Stimulated activated memory B cell treated with anti-CD40 and anti-IgM and Interleukin-4, amounts not matched to agents 10 μg/mL and 1 μg/mL and 100 μg/mL, for 72 hours (primary cell): ENCODE measurements at regions not wholly inside any gene's neighbourhood (a gene's known extent, or its start where the extent isn't known, plus 50 kb on each side); places are given as distances from the start of the nearest gene placed in this dataset.

Source experiments
- ATAC-seq: fragments of 150-1000 bp; cut with Tn5 transposase; 2 replicates; pipeline ENCODE4 v1.10.0; 2021
- H3K27ac Mint-ChIP-seq: one replicate; pipeline ENCODE4 v1.8.0; 2022; ENCODE audit warnings: mild to moderate bottlenecking, mixed read lengths
- H3K27me3 Mint-ChIP-seq: one replicate; pipeline ENCODE4 v1.8.0; 2022; ENCODE audit warnings: mixed read lengths
- H3K36me3 Mint-ChIP-seq: one replicate; pipeline ENCODE4 v1.8.0; 2022; ENCODE audit warnings: mixed read lengths
- H3K4me1 Mint-ChIP-seq: one replicate; pipeline ENCODE4 v1.8.0; 2022; ENCODE audit warnings: mixed read lengths
- H3K4me3 Mint-ChIP-seq: one replicate; pipeline ENCODE4 v1.8.0; 2022; ENCODE audit warnings: mild to moderate bottlenecking, moderate library complexity, mixed read lengths
- H3K9me3 Mint-ChIP-seq: one replicate; pipeline ENCODE4 v1.8.0; 2022; ENCODE audit warnings: mixed read lengths

DNA sequence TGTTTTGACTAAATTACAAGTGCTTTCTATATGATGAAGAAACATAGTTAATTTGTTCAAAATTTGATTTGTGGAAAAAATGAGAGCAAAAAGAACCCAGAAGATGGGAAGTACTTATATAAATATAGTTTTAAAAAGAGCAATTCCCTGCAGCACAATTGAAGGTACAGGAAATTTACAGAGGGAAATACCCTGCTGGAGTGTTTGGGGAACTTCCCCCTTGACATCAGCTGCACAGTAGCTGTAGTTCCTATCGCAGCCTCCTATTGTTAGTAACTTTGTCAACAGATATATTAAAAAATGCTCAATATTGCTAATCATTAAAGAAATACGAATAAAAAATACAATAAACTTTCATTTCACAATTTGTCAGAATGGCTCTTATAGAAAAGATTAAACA lies 1118.8 kb upstream of the ZEB2 start:
- Mint-ChIP-seq H3K9me3 (peaks cover 2% of the 10 kb centered on the region), H3K4me1 (peaks cover 33% of the 10 kb centered on the region), H3K36me3 (no peaks in the 10 kb centered on the region), H3K27ac (no peak overlapping the region), H3K4me3 (no peak overlapping the region), H3K27me3 (no peaks in the 10 kb centered on the region)
- peak; percentile 57 for ATAC-seq

DNA sequence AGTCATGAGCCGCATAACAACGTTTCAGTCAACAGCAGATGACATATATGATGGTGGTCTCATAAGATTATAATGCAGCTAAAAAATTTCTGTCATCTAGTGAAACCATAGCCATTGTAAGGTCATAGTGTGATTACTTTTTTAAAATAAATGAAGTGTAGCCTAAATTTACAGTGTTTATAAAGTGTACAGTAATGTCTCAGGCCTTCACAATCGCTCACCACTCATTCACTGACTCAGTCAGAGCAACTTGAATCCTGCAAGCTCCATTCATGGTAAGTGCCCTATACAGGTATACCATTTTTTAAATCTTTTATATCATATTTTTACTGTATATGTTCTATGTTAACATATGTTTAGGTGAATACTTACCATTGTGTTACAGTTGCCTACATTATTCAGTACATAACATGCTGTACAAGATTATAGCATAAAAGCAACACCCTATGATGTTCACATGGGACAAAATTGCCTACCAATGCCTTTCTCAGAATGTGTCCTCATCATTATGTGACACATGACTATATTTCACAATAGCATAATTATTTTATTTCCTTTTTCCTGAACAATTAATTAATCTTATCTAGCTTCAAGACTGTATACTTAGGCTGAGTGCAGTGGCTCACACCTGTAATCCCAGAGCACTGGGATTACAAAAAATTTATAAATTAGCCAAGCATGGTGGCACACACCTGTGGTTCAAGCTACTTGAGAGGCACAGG lies 1115.9 kb upstream of the ZEB2 start:
- H3K9me3 Mint-ChIP-seq, result no peaks in the 10 kb centered on the region
- no peaks in the 10 kb centered on the region for H3K27me3 Mint-ChIP-seq
- H3K4me3 Mint-ChIP-seq, result no peak overlapping the region
- H3K4me1 Mint-ChIP-seq, result peaks cover 19% of the 10 kb centered on the region
- no peak for ATAC-seq
- no peak overlapping the region for H3K27ac Mint-ChIP-seq
- H3K36me3 Mint-ChIP-seq, result no peaks in the 10 kb centered on the region

DNA sequence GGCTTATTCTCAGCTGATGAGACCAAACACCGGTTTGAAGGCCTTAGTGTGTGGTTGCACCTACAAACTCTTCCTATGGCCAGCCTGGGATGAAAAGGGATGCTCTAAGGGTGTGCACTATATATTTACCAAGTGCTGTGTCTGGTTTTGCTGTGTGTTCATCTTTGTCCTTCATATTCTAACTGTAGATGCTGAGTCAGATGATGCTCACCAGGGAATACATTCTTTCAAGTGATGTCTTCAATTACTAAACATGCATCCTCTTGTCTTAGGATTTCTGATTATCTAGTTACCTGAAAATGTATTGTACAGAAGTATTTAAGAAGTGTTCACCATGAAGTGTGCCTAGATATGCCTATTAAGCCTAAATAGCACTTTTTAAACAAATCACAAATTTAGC lies 1111.6 kb upstream of the ZEB2 start:
- H3K27me3 Mint-ChIP-seq, result no peaks in the 10 kb centered on the region
- ATAC-seq, result no peak
- no peaks in the 10 kb centered on the region for H3K9me3 Mint-ChIP-seq
- H3K36me3 Mint-ChIP-seq, result no peaks in the 10 kb centered on the region
- H3K4me3 Mint-ChIP-seq, result no peak overlapping the region
- no peak overlapping the region for H3K27ac Mint-ChIP-seq
- H3K4me1 Mint-ChIP-seq, result no peaks in the 10 kb centered on the region

DNA sequence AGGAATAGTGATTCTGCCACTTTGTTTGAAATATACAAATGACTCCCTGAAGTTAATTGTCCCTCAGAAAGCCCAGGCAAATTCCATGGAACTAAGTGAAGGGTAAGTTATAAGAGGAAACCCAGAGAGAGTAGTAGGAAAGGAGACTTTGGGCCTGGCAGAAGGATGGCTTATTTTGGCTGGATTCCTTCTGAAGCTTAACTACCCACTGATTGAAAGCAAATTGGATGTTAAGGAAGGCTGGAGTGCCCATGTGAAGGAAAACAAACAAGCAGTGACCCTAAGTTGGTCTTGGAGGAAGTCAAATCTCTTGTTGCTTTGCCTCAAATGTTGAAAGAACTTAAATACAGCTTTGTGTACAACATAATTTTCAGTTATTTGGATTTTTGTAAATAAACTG lies 1106.4 kb upstream of the ZEB2 start:
- H3K9me3 Mint-ChIP-seq, result no peaks in the 10 kb centered on the region
- ATAC-seq, result no peak
- H3K27ac Mint-ChIP-seq, result no peak overlapping the region

DNA sequence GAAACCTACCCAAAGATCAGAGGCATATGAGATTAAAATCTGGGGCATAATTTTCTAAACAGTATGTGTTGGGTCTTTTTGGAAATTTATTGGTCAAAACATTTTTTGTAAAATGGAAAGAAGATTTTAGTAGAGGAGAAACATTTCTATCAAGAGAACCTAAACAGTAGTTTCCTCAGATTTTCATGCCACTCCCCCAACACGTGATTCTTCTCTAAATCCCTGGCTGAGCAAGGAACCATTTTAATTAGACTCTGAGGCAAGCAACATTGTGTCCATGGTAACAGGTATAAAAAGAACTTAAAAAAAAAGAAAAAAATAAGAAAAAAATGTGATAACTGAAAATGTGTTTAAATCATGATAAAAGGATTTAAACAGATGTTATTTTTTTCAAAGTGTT lies 1105.2 kb upstream of the ZEB2 start:
- no peaks in the 10 kb centered on the region for H3K27me3 Mint-ChIP-seq
- H3K9me3 Mint-ChIP-seq, result no peaks in the 10 kb centered on the region
- H3K4me3 Mint-ChIP-seq, result no peak overlapping the region
- H3K27ac Mint-ChIP-seq, result no peak overlapping the region
- H3K4me1 Mint-ChIP-seq, result no peaks in the 10 kb centered on the region
- no peaks in the 10 kb centered on the region for H3K36me3 Mint-ChIP-seq
- ATAC-seq, result no peak

More for the DNA sequence above, 1106.4 kb upstream of the ZEB2 start:
- no peaks in the 10 kb centered on the region for H3K36me3 Mint-ChIP-seq
- no peaks in the 10 kb centered on the region for H3K4me1 Mint-ChIP-seq
- H3K4me3 Mint-ChIP-seq, result no peak overlapping the region
- H3K27me3 Mint-ChIP-seq, result no peaks in the 10 kb centered on the region

DNA sequence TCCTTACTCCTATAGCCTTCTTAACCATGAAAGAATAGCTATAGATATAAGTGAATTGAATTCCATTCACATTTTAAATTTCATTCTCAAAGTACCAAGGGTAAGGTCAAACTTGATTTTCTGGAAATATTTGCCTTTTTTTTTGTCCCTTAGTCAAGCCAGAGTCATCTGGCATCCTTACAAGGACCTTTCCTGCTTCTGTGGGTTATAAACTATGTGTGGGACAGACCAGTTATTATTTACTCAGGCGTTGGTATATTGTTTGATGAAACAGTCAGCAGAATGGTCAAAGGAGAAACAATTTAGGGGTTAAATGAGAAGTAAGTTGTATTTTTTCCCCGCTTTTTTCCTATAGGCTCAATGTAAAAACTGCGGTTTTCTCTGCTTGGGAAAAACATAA lies 1103.2 kb upstream of the ZEB2 start:
- Mint-ChIP-seq H3K27ac (no peak overlapping the region), H3K9me3 (no peaks in the 10 kb centered on the region), H3K36me3 (no peaks in the 10 kb centered on the region), H3K4me3 (no peak overlapping the region), H3K4me1 (no peaks in the 10 kb centered on the region), H3K27me3 (no peaks in the 10 kb centered on the region)
- no peak for ATAC-seq

DNA sequence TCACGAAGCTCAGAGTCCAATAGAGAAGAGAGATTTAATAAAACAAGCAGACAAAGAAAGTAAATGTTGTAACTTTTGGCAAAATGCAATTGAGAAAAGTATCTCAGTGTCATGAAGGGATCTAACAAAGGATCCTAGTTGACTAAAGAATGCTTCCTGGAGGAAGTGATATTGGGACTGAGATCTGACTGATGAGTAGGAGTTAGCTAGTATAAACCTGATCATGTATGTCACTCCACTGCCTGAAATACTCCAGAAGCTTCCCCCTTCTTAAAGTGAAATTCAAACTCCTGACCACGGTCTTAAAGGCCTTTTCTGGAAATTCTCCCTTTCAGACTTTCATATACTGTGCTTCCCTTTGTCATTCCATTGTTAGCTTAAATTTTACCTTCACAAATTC lies 1102.4 kb upstream of the ZEB2 start:
- Mint-ChIP-seq H3K27ac (no peak overlapping the region), H3K4me1 (no peaks in the 10 kb centered on the region), H3K4me3 (no peak overlapping the region), H3K27me3 (no peaks in the 10 kb centered on the region), H3K9me3 (no peaks in the 10 kb centered on the region), H3K36me3 (no peaks in the 10 kb centered on the region)
- ATAC-seq, result no peak

DNA sequence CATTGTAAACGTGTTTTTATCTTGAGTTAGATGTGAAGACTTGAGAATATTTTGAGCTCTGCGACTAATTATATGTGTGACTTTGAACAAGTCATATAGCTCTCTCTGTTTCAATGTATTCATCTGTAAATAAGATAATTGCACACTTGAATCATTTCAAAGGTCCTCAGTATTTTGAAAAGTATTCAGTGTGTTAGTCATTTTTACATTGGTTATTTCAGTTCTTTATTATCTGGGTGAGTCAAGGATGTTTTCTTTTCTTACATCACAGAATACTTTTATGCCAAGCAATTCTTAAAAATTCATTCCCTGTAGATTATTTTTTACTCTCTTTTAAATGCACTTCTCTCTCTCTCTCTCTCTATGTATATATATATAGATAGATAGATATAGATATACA lies 1098.0 kb upstream of the ZEB2 start:
- peaks cover 4% of the 10 kb centered on the region for H3K9me3 Mint-ChIP-seq
- H3K27me3 Mint-ChIP-seq, result no peaks in the 10 kb centered on the region

DNA sequence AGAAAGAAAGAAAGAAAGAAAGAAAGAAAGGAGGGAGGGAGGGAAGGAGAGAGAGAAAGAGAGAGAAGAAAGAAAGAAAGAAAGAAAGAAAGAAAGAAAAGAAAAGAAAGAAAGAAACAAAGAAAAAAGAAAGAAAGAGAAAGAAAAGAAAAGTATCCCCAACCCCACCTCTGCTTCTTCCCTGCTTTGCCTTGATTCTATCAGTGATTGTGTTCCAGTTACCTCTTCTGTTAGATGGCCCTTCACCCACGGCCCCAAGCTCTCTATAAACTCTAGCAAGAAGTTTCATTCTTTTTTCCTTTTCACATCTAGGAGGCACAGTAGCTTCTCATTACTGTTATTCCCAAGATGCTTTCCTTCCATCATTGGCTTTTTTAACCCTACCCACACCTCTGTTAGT lies 1097.5 kb upstream of the ZEB2 start:
- ATAC-seq, result no peak
- no peak overlapping the region for H3K27ac Mint-ChIP-seq
- no peaks in the 10 kb centered on the region for H3K27me3 Mint-ChIP-seq
- H3K4me1 Mint-ChIP-seq, result no peaks in the 10 kb centered on the region
- peaks cover 4% of the 10 kb centered on the region for H3K9me3 Mint-ChIP-seq
- H3K4me3 Mint-ChIP-seq, result no peak overlapping the region
- H3K36me3 Mint-ChIP-seq, result no peaks in the 10 kb centered on the region

More for the DNA sequence above, 1098.0 kb upstream of the ZEB2 start:
- H3K4me1 Mint-ChIP-seq, result no peaks in the 10 kb centered on the region
- no peak for ATAC-seq
- H3K36me3 Mint-ChIP-seq, result no peaks in the 10 kb centered on the region
- H3K27ac Mint-ChIP-seq, result no peak overlapping the region
- H3K4me3 Mint-ChIP-seq, result no peak overlapping the region

DNA sequence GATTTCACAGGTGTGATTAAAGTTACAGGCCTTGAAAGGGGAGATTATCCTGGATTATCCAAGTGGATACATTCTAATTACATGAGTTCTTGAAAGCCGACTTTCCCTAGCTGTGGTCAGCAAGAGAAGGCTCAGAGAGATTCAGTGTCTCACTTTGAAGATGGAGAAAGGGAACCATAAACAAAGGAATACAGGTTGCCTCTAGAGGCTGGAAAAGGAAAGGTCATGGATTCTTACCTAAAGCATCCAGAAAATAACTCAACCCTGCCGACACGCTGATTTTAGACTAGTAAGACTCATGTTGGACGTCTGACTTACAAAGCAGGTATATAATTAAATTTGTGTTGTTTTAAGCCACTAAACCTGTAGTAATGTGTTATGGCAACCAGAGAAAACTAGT lies 1095.7 kb upstream of the ZEB2 start:
- no peak for ATAC-seq
- no peaks in the 10 kb centered on the region for H3K27me3 Mint-ChIP-seq
- H3K27ac Mint-ChIP-seq, result no peak overlapping the region
- no peaks in the 10 kb centered on the region for H3K36me3 Mint-ChIP-seq
- no peak overlapping the region for H3K4me3 Mint-ChIP-seq
- no peaks in the 10 kb centered on the region for H3K4me1 Mint-ChIP-seq
- peaks cover 4% of the 10 kb centered on the region for H3K9me3 Mint-ChIP-seq

DNA sequence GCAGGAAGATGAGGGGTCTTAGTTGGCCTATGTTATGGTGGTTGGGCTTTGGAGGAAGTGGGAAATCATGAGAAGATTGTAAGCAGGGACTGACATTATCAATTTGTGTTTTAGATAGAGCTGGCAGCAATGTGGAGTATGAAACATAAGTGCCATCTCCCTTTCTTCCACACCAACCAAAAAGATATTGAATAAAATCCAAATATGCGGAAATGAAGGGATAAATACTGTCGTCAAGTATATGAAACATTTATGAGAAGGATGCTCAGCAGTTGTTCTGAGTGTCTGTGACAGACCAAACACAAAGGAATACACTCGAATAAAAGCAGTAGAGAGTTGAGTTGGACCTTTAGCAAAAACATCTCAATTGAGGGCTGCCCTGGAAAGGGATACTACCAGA lies 1090.0 kb upstream of the ZEB2 start:
- peaks cover 4% of the 10 kb centered on the region for H3K9me3 Mint-ChIP-seq
- no peaks in the 10 kb centered on the region for H3K4me1 Mint-ChIP-seq

DNA sequence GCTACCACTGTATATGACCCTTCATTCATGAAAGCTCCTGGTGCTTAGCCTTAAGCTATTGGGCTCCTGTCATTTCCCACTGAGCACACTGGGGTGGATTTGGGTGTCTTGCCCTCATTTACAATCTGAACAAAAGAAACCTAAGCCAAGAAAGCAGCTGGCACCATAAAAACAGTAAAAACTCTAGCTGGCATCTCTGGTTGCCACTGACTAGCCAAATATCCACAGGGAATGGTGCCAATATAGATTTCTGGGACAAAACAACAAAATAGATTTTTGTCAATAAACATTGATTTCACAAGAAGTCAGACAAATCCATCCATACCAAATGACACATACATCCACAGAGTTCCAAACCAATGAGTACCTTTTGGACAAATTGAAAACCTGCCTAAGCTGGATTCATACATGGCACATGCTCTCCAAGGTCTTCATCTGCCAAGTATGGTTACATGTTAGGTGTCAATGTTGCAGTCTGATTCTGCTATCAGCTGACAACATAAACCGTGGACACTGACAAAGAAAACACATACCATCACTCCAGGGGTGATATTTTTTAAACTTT lies 1081.5 kb upstream of the ZEB2 start:
- no peak for ATAC-seq
- H3K9me3 Mint-ChIP-seq, result no peaks in the 10 kb centered on the region
- no peaks in the 10 kb centered on the region for H3K27me3 Mint-ChIP-seq
- H3K36me3 Mint-ChIP-seq, result no peaks in the 10 kb centered on the region
- H3K4me1 Mint-ChIP-seq, result peaks cover 15% of the 10 kb centered on the region
- H3K4me3 Mint-ChIP-seq, result no peak overlapping the region
- H3K27ac Mint-ChIP-seq, result no peak overlapping the region

More for the DNA sequence above, 1090.0 kb upstream of the ZEB2 start:
- Mint-ChIP-seq H3K27me3 (no peaks in the 10 kb centered on the region), H3K4me3 (no peak overlapping the region), H3K36me3 (no peaks in the 10 kb centered on the region), H3K27ac (no peak overlapping the region)
- ATAC-seq, result no peak

DNA sequence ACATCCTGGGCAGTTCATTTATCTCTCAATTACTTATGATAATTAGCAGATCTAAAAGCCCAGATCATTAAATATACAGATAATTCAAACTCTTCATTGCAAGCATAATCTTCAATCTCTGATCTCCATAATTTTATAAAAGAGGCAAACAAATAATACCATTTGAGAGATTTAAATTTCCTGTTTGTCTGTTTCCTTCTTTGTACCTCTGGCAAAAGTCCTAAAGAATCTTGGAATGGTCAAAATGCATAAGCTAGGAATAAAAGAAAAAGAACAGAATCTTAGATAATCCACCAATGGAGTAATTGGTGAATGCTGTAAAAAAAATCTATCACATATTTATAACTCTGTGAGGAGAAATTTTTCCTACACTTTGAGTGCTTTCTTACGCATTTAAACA lies 1080.9 kb upstream of the ZEB2 start:
- ATAC-seq, result no peak
- Mint-ChIP-seq H3K27ac (no peak overlapping the region), H3K4me1 (peaks cover 21% of the 10 kb centered on the region), H3K9me3 (no peaks in the 10 kb centered on the region), H3K36me3 (no peaks in the 10 kb centered on the region), H3K4me3 (no peak overlapping the region), H3K27me3 (no peaks in the 10 kb centered on the region)

DNA sequence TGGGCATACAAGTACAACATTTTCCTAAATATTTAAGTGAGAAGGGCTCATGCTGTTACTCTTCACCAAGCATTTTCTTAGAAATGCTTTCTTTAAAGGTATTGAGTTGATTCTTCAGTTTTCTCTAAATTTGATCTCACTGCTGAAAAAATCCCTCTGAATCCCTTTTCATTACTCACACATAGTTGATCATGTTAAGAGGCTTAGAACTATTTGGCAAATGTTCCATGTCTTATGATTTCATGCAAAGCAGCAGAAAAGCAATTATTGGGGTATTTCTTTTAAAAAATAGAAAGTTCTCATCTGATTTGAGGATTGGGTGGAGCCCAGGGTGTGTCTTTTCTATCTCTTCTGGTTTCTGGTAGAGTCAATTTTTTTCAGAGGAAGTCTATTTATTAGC lies 1079.8 kb upstream of the ZEB2 start:
- H3K4me3 Mint-ChIP-seq, result no peak overlapping the region
- H3K4me1 Mint-ChIP-seq, result peaks cover 22% of the 10 kb centered on the region
- H3K27ac Mint-ChIP-seq, result no peak overlapping the region
- no peaks in the 10 kb centered on the region for H3K9me3 Mint-ChIP-seq
- no peaks in the 10 kb centered on the region for H3K27me3 Mint-ChIP-seq
- H3K36me3 Mint-ChIP-seq, result no peaks in the 10 kb centered on the region
- ATAC-seq, result no peak

DNA sequence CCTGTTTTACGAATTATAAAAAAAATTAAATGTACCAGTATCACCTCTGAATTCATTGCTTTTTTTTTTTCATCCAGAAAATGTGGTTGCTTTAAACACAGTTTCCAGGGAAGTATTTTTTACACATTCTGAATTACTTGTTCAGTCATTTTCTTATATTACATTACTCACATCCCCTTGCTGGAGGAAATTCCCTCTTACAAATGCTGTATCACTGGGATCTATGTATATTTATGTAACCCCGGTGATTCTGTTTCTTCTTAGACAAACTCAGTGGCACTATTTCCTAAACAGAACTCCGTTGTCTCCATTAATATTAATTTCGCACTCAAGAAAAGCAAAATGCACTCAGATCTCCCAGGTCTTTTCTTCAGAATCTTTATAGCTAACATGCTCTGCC lies 1078.5 kb upstream of the ZEB2 start:
- H3K27ac Mint-ChIP-seq, result no peak overlapping the region
- no peaks in the 10 kb centered on the region for H3K9me3 Mint-ChIP-seq
- no peaks in the 10 kb centered on the region for H3K27me3 Mint-ChIP-seq
- H3K4me1 Mint-ChIP-seq, result peaks cover 20% of the 10 kb centered on the region
- no peak overlapping the region for H3K4me3 Mint-ChIP-seq
- no peak for ATAC-seq
- no peaks in the 10 kb centered on the region for H3K36me3 Mint-ChIP-seq

DNA sequence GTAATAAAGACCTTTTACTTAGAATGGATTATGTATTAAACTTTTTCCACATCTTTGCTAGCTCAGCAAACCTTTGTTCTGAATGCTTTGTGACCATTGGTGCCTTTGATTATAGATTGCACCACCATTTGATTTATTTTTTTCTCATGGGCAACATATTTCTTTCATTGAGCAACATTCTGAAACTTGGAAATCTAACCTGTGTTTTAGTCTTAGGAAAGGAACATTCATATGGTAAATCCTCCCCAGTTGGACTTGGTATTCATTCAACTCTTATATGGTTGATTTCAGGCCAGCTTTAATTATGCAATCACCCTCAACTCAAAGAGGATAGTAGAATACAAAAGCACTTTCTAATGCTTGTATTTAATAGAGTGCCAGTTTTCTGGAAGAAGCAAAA lies 1077.9 kb upstream of the ZEB2 start:
- no peaks in the 10 kb centered on the region for H3K27me3 Mint-ChIP-seq
- peaks cover 26% of the 10 kb centered on the region for H3K4me1 Mint-ChIP-seq
- no peak overlapping the region for H3K27ac Mint-ChIP-seq
- H3K36me3 Mint-ChIP-seq, result no peaks in the 10 kb centered on the region
- no peak overlapping the region for H3K4me3 Mint-ChIP-seq
- ATAC-seq, result no peak
- no peaks in the 10 kb centered on the region for H3K9me3 Mint-ChIP-seq
